H1 (cell line): ENCODE measurements at regions not wholly inside any gene's neighbourhood (a gene's known extent, or its start where the extent isn't known, plus 50 kb on each side); places are given as distances from the start of the nearest gene placed in this dataset.

Experiments
- ASH2L ChIP-seq: fragments of 200-600, 300-600 bp; sonication (generic); IDR thresholded peaks from one replicate; pipeline ENCODE4 v1.7.1; 2017; ENCODE audit warnings: low read length

GRCh38 chr14:35220027-35220676, 72.0 kb upstream of the PSMA6 start (continued):
- TF ChIP-seq ASH2L, result no peak
